ENCODE measurements at regions not wholly inside any gene's neighbourhood (a gene's known extent, or its start where the extent isn't known, plus 50 kb on each side); places are given as distances from the start of the nearest gene placed in this dataset.

DNA sequence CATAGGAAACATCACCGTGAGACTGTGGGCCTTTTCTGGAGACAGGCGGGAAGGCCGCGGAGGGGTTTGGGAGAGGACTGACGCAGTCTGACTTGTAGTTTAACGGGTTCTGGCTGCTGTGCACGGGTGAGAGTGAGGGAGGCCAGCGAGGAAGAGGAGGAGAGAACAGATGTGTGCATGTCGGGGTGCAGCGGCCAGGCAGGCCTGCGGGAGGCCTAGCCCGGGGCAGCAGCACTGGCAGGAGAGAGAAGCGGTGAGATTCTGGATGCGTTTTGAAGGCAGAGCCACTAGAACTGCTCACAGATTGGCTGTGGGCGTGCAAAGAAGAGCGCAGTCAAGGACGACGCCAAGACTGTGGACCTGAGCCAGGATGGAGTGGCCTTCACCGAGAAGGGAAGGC lies 53.9 kb downstream of the PTGR3 start:
- TF ChIP-seq, protein P1, sequence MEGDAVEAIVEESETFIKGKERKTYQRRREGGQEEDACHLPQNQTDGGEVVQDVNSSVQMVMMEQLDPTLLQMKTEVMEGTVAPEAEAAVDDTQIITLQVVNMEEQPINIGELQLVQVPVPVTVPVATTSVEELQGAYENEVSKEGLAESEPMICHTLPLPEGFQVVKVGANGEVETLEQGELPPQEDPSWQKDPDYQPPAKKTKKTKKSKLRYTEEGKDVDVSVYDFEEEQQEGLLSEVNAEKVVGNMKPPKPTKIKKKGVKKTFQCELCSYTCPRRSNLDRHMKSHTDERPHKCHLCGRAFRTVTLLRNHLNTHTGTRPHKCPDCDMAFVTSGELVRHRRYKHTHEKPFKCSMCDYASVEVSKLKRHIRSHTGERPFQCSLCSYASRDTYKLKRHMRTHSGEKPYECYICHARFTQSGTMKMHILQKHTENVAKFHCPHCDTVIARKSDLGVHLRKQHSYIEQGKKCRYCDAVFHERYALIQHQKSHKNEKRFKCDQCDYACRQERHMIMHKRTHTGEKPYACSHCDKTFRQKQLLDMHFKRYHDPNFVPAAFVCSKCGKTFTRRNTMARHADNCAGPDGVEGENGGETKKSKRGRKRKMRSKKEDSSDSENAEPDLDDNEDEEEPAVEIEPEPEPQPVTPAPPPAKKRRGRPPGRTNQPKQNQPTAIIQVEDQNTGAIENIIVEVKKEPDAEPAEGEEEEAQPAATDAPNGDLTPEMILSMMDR (IDR thresholded peaks at IDR 0.05): no peak
- TF ChIP-seq POLR2A (IDR thresholded peaks at IDR 0.05): no peak
